Upper lobe of left lung (tissue), 4 donors: ENCODE measurements at regions not wholly inside any gene's neighbourhood (a gene's known extent, or its start where the extent isn't known, plus 50 kb on each side); places are given as distances from the start of the nearest gene placed in this dataset.

Experiments
- CTCF ChIP-seq, 6 experiments: fragments of 450-650 bp in 4 of 6; fragments of 200-600 bp in 2 of 6; sonication (generic) in 2 of 6; IDR thresholded peaks; one replicate each; pipeline ENCODE4 v1.5.1; 2016 to 2019; ENCODE audit warnings: antibody characterized with exemption in 6 of 6
- EP300 ChIP-seq, 4 donors: sonication (generic); formaldehyde crosslinking; IDR thresholded peaks; one replicate each; pipeline ENCODE4 v1.5.1; 2017; ENCODE audit warnings: antibody characterized with exemption in 4 of 4, control low read depth in 2 of 4

- no peak for TF ChIP-seq CTCF (IDR thresholded peaks at IDR 0.05)
- no peak for TF ChIP-seq EP300 (IDR thresholded peaks at IDR 0.05)
Observed at GRCh38 chr2:209276000-209276399, 147.8 kb upstream of the MAP2 start.
